Stimulated activated CD4-positive, alpha-beta T cell treated with anti-CD3 and anti-CD28 coated beads, Interleukin-12 subunit alpha, Interleukin-12 subunit beta, amount 100 ng/mL, for 24 hours (primary cell): ENCODE measurements at regions not wholly inside any gene's neighbourhood (a gene's known extent, or its start where the extent isn't known, plus 50 kb on each side); places are given as distances from the start of the nearest gene placed in this dataset.

Experiments used
- DNase-seq, 2 experiments: peaks; one replicate each; pipeline ENCODE4 v3.0.0-alpha.2; 2020; ENCODE audit warnings: low read depth in 2 of 2

DNA sequence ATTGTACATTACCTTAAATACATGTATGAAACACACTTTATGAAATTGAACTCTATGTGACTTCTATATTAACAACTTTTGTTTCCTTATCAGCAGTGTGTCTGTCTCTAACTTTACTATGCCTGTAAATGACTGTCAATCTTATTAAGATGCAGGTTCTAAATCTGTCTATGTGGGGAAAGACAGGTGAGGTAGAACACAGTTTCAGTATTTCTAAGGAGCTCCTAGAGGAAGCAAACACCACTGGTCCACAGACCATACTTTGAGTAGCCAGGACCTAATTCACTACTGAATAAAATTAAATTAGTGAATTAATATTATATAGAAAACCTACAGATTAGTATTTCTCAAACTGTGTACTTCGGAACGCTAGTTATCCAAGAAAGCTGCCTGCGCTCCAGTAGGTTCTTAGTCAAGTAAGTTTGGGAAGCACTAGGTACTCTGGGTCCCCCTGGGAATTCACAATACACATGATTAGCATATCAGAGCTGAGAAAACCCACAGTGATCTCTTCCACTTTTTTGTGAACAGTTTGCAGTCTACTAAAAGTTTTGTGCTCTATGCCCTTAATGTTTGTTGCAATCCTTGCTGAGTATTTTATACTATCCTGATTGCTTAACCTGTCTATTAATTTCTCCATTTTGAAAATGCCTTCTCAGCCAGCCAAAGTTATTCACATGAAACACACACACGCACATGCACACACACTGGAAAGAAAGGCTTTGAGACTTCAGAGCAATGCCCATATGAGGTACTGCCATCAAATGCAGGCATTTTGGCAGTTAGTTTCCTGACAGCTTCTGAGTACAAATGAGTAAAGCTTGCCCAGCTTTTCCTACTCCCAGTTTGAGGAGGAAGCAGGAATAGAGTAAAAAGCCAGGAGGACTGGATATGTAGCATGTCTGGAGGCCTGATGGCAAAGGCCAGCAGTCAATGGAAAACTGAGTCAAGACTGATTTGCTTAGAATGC, 133.6 kb upstream of the CPEB2 start:
- DNase-seq = no peak

DNA sequence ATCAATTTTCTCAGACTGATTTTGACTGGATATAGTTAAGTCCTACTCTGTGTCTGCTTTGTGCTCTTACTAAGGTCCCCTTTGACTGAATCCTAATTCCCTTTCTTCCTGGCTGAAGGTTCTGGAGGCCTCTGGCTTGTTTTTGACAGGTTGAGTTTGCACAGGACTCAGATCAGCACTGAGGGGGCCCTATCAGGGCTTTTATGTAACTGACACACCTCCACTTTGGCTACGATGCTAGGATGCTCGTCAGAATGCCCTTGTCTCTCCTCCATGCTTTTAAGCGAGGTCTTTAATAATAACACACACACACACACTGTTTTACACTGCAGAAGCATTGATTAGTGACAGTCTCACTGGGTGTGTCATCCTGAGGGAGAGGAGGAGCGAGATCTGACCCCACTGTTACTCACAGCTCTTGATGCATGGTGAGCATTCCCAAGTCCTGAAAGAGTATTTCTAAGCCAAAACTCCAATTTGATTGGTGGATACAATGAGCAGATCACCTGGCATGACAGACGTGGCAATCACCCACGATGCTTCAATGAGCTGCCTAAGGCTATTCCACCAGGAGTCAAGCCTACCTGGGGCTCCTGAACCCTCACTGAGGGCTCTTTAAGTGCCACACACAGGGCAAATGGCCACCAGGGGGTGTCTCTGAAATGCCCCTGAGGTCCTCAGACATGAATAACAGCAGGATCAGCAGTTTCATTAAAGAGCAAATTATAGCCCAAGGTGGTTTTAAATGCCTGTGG, 130.4 kb upstream of the CPEB2 start:
- DNase-seq = peak in 1 of 2 experiments; percentile 17

DNA sequence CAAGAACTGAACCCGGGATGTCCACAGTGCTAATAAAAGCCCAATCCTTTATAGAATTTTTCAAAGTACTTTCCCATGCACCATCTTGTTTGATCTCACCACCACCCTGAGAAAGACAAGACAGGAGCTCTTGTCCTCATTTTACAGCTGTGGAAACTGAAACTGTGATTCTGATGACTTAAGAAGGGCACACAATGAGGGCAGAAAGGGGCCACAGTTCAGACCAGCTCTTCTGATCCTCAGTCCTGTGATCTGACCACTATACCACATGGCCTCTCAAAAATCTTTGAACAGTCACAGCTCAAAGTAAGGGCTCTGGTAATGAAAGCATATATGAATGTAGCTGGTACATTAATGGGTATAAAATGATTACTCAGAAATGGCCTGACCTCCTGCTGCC, 127.3 kb upstream of the CPEB2 start:
- DNase-seq = no peak

DNA sequence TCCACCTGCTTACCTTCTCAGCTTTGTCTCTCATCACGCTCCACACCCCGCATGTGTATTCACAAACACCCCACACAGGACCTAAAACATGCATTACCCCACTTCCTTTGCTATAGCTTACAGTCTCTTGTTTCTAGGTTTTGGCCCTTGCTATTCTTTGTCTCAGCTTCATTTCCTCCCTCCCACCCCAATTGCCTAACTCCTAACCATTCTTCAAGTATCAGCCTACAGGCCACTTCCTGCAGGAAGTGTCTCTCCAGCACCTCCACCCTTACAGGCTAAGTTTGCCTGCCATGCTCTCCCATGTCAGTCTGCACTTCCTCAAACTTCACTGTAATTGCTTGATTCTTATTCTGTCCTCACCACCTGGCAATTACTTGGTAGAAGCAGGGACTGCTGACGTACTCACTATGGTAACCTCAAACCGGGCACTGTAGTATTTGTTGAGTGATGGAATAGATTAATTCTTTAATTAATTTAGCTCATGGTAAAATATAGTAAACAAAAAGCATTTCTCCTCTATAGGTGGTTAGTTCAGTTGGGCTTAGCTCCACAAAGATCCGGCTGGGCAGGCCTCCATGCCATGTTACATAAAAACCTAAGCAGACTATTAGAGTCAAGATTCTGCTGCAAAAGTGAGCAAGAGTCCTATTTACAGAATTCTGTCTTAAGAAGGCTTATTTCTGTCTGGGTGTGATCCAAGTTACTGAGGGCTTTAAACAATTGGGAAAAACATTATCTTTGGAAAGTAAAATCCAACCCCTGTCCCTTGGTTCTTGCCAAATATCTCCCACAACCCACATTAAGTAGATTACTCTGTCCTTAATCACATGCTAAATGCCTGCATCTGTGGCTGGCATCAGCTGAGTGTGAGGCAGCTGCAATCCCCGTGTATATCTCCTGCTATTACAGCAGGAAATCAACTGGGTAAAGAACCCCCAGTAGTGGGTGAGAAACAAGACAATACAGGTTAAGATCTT, 124.7 kb upstream of the CPEB2 start:
- DNase-seq = no peak

DNA sequence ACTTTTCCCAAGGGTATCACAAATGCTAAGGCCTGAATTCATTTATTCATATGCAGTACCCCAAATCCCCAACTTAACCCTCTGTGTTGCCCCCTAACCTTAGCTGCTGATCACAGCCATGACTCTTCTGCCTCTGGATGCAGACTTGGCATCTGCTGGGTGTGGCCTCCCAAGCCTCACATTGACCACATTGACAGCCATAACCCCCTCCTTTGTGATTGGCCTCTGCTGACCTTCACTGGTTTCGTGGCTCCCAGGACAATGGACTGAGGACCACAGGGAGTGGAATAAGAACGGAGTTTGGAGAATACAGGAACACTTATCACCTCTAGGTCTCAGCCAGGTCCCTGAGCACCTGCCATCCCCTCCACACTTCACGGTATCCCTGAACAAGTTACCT, 123.6 kb upstream of the CPEB2 start:
- no peak for DNase-seq

DNA sequence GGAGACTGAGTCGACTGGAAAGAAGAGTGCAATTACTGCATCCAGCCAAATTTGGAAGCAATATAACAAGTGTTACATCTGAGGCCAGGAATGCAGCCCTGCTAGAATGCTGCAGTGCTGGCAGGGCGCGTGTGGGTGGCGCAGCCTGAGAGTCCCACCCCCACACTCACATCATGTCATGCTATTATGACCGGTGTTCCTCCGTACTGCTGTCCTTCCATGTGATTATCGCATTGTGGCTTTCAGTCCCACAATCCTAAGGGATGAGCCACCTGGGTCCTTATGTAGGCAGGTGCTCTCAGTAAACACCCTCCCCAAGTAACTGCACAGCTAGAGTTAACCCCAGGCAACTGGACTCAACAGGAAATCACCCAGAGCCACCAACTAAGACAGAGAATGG, 122.6 kb upstream of the CPEB2 start:
- no peak for DNase-seq

DNA sequence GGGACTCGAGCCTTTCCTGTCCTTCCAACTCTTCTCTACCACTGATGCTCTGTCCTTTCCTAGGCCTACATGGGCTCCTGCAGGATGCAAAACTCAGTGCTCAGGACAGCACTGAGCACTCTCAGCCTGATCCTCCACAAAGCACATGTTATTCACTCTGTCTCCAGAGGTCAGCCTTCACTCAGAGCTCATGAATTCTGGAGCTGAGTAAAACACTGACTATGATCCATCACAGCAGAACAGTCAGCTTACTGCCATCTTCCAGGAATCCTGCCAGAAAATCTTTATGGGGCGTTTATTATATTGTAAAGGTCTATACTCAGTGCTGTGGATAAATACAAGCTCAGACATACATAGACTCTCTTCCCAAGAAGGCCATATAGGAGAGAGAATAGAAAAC, 121.5 kb upstream of the CPEB2 start:
- no peak for DNase-seq

DNA sequence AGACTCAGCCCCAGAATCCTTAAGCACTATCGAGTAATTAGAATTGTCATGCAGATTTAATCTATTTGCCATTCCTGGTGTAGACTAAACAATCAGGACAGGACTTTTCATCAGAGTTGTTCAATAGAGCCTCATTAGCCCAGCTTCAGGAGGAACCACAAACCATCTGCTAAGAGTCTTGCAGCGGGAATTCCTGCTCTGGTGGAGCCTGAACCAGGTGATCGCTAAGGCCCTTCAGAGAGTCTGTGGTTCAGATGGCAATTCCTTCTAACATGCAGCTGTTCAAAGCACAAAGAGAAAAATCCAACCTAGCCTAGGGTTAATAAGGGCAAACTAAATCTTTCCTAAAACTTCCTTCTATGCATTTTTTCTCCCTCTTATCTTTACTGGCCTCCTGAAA, 119.1 kb upstream of the CPEB2 start:
- DNase-seq = no peak

DNA sequence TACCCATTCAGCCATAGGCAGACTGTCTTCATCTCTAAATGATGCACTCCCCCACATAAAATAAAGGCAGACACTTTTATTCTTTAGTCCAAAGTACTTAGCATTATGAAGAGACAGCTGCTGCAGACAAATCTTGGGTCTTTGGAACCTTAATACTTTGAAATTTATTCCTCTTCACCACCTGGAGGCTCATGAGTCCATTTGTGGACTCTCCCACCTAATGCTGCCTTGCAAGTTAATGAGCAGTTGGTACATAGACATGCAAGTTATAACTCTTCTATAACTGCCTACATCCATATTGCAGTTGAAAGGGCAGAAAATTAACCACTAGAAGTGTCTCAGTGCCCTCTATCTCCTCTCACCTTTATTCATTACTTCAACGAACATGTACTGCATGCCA, 118.6 kb upstream of the CPEB2 start:
- no peak for DNase-seq

DNA sequence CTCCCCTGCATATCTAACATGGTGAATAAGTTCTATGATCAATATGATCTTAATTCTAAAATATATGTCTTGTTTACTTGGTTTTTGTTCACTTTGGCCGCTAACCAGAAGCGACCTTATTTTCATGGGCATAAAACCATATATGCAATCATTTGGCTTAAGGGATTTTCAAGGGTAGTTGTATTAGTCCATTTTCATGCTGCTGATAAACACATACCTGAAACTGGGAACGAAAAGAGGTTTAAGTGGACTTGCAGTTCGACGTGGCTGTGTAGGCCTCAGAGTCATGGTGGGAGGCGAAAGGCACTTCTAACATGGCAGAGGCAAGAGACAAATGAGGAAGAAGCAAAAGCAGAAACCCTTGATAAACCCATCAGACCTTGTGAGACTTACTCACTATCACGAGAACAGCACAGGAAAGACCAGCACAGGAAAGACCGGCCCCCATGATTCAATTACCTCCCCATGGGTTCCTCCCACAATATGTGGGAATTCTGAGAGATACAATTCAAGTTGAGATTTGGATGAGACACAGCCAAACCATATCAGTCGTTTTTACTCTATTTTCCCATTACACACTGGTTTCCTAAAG, 114.3 kb upstream of the CPEB2 start:
- DNase-seq = no peak

DNA sequence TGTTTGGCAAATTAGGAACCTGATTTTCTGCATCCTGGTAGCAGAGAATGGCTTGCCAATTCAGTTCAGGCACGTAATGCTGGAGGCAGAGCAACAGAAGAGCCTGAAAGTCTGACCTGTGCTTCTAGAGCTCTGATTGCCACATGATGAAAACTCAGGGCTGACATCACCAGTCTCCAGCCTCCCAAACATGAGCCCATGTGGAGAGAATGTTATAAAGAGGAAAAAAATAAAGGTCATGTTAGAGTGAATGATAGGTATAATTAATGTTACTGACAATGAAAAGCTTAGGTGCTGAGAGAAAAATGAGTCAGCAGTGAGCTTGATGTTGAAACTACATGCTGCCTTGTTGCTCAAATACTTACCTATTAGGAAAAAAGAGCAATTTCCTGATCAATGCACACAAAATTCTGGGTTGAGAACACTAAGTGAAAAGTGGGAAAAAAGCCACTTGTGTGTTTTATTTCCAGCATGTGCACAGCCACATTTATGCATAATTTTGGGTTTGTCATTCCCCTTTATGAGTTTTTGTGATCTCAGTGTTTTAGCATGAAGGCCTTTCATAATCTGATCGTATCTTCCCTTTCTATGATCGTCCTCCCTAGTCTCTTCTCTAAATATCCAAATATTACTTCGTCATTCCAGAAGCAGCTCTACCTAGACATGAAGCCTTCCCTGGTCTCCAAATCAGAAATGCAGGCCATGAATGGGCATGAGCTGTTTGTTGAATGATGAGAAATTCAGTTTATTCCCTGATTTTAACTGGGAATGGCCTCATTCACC, 113.3 kb upstream of the CPEB2 start:
- DNase-seq = no peak

DNA sequence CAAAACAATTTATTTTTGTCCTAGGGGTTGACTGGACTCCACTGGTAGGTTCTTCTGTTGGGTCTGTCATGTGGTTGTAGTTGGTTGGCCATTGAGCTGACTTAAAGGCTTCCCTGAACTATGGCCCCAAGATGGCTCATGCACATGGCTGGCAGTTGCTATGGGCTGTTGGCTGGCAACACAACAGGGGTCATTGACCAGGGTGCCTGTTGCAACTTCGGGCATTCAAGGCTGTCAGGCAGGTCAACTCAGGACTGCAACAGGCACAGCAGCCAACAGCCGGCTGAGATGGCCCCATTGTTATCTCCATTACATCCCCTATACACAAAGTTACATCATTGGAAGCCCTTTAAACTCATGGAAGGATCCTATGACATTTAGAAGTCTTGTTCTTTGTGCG, 109.7 kb upstream of the CPEB2 start:
- no peak for DNase-seq

DNA sequence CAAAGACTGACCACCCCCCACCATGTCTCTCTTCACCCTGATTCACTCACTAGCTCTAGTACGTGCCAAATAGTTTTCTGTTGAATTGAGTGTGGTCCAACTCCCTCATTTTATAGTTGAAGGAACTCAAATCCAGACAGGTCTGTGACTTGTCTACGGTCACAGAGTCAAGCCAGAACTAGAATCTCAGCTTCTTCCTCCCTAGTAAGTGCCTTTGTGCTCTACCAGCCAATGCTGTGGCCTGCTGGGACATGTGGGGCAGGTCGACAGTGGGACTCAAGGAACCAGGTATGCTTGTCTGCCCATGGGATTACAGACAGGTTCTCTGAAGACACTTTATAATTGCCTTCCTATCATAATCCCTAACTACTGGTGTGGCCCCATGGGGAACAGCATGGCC, 108.6 kb upstream of the CPEB2 start:
- DNase-seq = no peak

DNA sequence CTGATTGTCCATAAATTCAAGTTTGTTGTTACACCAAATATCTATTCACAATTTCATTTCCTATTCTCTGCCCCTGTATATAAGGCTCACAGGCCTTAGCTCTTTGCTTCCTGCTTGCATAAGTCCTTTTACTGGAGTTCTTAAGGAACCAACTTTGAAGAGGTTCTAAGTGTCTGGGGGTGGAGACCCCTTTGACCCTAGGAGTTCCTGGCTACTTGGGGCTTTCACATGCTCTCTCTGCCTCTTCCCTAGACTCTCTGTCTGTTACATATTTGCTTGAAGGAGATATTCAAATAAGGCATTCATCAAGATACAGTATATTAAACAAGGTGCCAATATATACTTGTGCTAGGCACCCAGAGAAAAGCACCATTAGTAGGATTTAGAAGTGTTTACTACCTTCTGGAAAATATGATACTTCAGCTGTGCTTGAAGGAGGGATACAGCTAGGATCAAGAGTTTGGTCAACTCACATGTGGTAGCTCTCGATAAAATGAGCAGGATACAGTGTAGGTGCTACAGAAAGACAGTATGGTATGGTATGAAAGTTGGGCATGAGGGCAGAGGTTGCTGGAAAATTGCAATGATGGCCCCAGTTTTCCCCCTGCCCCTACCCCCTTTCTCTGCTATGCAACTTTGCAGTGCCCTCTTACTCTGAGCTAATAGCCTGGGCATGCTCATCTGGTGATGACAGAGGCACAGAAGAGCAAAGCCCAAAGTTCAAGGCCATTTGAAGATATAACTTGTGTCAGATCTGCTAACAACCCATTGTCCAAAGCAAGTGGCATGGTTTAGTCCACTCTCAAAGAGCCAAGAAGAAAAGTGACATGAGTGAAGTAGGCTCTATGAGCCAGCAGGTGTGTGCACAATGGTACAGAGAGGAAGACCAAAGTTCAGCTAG, 107.6 kb upstream of the CPEB2 start:
- no peak for DNase-seq

DNA sequence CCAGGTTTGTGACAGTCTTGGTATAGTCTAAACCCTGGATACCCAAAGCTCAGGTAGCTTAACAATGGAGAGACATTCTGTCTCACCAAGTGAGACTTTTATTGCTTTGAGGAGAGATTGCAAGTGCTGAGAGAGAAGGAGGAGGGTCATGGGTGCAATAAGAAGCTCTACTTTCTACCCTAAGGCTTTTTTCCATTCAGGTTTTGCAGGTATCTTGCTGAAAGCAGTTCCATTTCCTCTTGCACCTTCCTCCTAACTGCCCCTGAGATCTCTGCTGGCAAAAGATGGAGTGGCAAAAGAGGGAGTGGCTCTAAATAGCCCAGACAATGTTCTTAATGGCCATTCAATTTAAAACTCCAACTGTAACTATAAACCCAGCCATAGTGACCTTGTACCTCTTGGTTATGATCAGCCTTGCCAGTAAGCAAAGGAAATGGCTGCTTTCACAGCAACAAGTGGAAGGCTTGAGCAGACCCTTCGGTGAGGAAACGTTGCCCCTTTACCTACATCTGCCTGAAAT, 105.6 kb upstream of the CPEB2 start:
- no peak for DNase-seq

DNA sequence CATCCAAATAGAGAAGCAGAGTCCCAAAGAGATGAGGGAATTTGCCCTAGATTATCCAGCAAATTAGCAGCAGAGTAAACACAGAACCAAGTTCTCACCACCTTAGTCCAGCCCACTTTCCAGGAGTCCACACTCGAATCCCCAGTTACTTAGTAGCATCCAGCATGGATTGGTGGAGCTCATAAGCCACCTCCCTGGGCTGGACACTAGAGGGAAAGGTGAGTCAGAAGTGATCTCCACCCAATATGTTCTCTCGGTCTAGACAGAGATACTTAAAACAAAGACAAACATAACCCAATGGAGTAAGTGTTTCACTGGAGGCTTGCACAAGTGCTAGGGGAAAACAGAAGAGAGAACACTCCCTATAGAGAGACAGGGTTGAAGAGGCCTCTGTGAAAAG, 105.1 kb upstream of the CPEB2 start:
- DNase-seq = no peak

DNA sequence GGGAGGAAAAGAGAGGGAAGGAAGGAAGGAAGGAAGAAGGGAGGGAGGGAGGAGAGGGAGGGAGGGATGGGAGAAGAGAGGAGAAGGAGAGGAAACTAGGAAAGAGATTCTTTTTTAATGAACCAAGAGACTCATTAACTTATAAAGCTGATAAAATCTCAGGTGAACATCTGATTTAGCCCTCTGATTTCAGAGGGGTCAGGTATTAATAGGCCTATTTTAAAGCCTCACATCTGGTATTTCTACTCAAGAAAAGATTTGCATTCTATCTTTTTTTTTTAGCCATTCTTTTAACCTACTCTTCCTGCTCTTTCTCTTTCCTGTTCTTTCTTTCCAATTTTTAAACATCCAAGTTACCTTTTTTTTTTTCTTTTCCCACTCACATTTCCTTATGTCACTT, 103.3 kb upstream of the CPEB2 start:
- DNase-seq = no peak

DNA sequence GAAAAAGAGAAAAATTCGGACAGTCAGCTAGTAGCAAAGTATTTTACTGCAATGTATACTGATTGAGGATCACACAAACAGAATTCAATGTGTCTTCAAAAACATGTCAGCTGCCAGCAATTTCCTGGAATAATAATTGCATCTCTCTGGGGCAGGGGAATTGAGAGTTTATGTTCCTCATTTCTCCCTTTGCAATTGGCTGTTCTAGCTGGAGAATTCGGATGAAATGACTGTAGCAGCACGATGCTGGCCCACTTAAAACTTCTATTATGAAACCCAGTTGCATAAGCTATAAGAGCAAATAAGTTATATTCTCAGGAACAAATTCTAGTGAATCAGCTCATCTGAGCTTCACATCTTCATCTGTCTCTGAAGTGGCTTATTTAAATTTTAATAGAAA, 99.9 kb upstream of the CPEB2 start:
- DNase-seq = no peak

DNA sequence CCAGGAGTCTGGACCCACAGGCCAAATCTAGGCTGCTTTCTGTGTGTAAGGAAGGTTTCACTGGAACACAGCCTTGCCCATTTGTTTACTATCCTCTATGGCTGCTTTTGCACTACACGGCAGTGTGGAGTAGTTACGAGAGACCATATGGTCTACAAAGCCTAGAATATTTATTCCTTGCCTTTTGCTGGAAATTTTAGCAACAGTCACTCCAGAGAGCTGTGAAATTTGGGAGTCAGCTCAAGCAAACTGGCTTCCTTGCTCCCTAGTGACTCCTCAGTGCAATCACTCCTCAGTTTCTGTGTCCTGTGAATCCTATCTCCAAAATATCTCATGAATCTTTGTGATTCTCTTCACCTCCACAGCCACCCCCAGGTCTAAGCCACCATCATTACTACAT, 99.0 kb upstream of the CPEB2 start:
- no peak for DNase-seq
